HG03139 (cell line): ENCODE measurements at regions not wholly inside any gene's neighbourhood (a gene's known extent, or its start where the extent isn't known, plus 50 kb on each side); places are given as distances from the start of the nearest gene placed in this dataset.

Experiments
- ATAC-seq: cut with Tn5 transposase; IDR thresholded peaks from one replicate; pipeline ENCODE4 v1.9.1; 2021; ENCODE audit not compliant: unreplicated experiment

- ATAC-seq = no peak
These were observed 91.3 kb upstream of the RPL34 start for GRCh38 chr4:108529102-108529501.

DNA sequence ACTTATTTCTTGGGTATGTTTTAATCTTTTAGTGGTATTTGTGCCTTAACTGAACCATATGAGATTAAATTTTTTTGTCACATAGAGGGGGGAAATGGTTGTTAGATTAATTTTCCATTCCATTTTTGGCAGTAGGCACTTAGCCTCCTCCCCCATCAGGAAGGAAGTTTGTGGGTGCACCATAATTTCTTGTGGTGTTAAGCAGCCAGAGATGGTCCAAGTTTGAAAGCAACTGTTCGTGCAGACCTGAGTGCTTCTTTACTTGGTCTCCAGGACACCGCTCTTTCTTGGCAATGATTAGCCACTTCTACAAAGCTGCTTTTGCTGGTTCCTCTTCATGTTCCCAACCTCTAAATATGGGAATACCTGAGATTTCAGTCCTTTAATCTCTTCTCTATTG is 92.7 kb upstream of the RPL34 start:
- ATAC-seq = peak; percentile 69

- ATAC-seq = no peak
These were observed 99.6 kb upstream of the RPL34 start for GRCh38 chr4:108520807-108521206.

DNA sequence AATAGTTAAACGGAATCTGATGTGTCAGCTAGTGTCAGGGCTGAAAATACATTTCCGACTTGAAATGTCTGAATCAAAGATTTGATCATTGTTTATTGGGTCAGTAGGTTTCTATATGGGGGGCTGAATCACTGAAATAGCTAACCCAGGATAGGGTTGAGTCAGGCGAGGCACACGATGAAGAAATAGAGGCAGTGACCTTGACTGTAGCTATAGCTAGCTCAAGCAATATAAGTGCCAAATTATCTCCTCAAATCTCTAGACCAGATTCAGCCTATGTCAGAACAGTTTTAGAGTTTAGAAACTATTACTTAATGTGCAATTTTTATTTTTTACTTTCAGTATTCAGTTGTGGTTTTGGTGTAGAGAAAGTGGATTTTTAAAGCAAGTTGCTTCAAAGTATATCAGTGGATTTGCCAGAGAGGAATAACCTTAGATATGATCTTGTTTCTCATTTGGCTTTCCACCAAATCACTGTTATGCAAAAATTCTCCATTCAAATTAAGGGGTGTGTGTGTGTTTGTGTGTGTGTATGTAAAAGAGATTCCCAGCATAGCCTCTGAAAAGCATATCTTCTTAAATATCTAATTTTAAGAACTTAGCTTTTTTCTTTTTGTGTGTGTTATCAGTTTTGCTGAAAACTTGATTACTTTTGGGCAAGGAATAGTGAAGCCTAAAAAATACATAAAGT is 100.3 kb upstream of the RPL34 start:
- ATAC-seq = no peak

DNA sequence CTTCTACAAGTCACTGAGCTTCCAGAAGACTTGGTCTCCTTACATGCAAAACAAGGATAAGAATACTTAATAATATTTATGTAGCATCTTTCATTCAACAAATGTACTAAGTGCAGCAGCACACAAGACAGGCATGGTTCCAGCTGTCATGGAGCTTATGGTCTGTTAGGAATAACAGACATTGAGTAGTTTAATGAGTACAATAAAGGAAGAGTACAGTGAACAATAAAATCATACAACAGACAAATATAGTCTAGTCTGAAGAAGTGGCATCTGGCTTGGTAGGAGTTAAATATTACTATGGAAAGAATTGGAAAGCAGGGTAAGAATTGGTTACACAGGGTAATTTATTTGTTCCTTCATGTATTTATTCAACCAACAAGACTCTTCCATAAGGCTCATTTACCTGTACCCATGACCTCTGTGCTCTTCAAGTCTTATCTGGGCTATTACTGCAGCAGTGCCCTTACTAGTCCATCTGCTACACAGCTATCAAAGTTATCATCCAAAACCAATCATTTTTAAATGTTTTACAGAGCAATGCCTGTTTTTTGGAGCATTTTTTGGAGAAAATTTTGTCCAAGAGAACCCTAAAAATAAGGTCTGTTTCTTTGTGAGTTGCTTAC is 101.1 kb upstream of the RPL34 start:
- no peak for ATAC-seq

- ATAC-seq = no peak
These were observed 107.5 kb upstream of the RPL34 start for GRCh38 chr4:108512615-108513505.

- ATAC-seq = no peak
These were observed 108.8 kb upstream of the RPL34 start for GRCh38 chr4:108511618-108512017.

GRCh38 chr4:108502356-108502755 is 118.0 kb upstream of the RPL34 start:
- ATAC-seq = no peak

DNA sequence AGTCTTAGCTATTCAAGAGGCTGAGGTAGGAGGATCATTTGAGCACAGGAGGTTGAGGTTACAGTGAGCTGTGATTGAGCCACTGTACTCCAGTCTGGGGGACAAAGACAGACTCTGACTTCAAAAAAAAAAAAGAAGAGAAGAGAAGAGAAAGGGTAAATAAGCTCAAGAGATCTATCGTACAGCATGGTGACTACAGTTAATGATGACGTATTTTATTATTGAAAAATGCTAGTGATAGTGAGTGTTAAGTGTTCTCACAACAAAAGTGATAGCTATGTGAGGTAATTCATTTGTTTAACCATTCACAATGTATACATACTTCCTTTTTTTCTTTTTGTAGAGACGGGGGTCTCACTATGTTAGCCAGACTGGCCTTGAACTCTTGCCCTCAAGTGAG is 121.5 kb upstream of the RPL34 start:
- no peak for ATAC-seq

- no peak for ATAC-seq
These were observed 126.8 kb upstream of the RPL34 start for GRCh38 chr4:108493596-108493931.

GRCh38 chr4:108492816-108493595 is 127.4 kb upstream of the RPL34 start:
- ATAC-seq = no peak

DNA sequence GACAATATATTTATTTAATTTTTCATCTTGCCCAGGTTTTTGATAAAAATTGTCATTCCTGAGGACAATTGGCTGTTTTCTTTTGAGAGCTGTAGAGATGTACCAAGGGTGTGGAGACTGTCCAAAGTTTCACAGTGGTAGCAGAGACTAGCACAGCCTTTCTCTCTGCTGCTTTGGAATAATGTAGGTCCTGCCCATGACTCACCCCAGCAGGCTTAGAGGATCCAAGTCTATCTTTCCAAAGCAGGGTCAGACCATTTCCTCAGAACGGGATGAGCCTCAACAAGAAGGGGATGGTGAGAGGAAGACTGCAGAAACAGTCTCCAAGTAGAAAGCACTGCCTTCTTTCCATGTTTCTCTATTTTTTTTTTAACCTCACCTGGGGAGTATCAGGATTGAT is 131.5 kb upstream of the RPL34 start:
- ATAC-seq = no peak

- ATAC-seq = no peak
These were observed 134.3 kb upstream of the RPL34 start for GRCh38 chr4:108486046-108486445.

GRCh38 chr4:108484187-108484586 is 136.2 kb upstream of the RPL34 start:
- no peak for ATAC-seq

DNA sequence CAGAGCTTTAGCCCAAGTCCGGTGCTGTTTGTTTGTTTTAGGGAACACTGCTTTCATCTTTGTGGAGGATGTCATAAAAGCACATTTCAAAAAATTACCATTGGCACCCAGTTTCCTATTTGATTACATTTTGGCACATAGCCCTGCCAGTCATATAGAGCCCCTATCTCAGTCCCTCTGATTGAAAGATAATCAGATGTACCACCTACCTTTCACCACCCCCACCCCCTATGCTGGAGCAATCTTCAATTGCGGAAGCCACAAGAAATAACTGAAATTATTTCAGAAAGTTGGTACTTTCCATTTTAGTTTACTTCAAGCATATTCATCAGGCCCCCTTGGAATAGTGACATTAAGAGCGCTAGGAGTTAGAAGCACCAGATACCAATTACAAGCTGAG is 136.7 kb upstream of the RPL34 start:
- ATAC-seq = no peak

DNA sequence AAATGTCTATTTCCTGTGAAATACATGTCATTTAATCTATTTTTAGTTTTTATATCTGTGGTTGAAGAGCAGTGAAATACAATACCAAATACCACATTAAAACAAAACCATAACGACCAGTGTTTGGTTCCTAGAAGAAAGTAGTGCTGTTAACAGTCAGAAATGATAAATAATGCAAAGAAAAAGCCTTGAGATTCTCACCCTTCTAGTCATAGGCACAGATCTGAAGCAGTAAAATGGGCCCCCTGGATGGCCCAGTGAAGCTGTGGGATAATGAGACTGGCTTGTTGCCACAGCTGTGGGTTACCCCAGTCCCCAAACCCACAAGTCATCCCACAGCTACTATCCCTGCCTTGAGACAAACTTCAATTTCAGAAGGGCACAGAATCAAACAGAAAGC is 137.3 kb upstream of the RPL34 start:
- ATAC-seq = no peak

DNA sequence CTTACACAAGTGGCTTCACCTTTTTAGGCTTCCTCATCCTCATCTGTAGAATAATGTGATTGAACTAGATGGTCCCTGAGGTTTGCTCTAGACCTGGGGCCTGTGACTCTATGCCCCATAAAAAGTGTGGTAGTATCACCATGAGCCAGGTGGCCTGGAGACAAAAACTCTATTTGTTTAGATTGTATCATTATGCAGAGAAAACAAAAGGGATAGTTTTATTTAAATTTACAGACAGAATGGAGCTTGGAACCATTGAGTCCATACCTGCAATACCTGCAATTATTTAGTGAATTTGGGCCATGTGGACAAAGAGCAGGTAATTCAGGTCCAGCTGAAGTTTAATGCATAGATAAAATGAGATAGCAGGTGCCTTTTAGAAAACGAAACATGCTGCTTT is 139.5 kb upstream of the RPL34 start:
- ATAC-seq = no peak

DNA sequence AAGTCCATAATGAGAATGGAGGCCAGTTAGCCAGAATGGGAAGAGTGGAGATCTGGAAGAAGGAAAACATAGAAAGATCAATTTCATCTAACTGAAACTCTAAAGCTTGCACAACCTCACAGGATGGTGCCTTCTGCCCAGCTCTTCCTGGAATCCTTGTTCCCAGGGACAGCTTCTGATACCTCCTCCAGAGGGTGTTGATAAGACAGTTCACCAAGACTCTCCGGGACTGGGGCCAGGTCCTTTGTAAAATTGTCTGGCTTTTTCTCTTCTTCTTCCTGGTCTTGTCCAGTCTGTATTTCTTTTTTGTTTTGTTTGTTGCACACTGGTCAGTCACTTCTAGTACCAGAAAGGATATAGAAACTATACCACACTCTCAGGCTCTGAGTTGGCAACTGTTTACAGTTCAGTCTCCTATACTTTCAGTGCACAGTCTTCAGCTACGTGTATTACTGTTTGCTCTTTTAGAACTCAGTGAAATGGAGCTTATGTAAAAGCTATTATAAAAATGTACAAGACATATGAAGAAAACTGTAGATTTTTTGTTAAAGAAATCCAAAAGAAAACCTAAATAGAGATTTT is 142.8 kb upstream of the RPL34 start:
- ATAC-seq = no peak

DNA sequence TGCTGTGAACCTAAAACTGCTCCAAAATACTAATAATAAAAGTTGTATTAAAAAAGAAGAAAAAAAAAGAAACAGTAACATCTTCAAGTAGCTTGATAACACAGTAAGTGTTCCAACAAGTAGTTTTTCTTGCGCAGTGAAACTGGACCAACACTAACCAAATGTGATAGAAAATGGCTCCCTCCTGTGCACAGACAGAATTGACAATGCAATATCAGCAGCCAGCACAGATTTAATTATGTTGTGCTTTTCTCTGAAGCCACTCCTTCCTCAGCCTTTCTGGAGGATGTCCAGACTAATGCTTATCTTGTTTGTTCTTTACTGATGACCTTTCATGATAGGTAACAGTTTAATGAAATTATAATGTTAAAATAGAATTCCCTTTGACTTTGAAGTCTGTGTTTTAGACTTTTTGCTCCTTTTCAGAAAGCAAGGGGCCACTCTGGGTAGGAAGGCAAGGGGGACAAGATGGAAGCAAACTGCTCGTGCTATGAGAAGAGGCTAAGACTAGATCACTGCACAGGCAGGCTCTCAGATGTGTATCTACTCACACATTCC is 147.1 kb upstream of the RPL34 start:
- ATAC-seq = no peak
